ENCODE measurements at regions not wholly inside any gene's neighbourhood (a gene's known extent, or its start where the extent isn't known, plus 50 kb on each side); places are given as distances from the start of the nearest gene placed in this dataset.

- H3K4me3 Mint-ChIP-seq = no peak overlapping the region
- H3K9me3 Mint-ChIP-seq = no peaks in the 10 kb centered on the region
- ATAC-seq (no peak), DNase-seq (no peak)
- no peak overlapping the region for H3K27ac Mint-ChIP-seq
- no peaks in the 10 kb centered on the region for H3K4me1 Mint-ChIP-seq
- peaks cover 4% of the 10 kb centered on the region for H3K27me3 Mint-ChIP-seq
- no peaks in the 10 kb centered on the region for H3K36me3 Mint-ChIP-seq (ENCODE audit: low read depth)
These were observed 231.3 kb upstream of the PDE10A start for GRCh38 chr6:165894171-165894825.

GRCh38 chr6:165893431-165893830, 230.4 kb upstream of the PDE10A start:
- DNase-seq (no peak), ATAC-seq (no peak)
- no peaks in the 10 kb centered on the region for H3K36me3 Mint-ChIP-seq (ENCODE audit: low read depth)
- H3K9me3 Mint-ChIP-seq = no peaks in the 10 kb centered on the region
- H3K27ac Mint-ChIP-seq = no peak overlapping the region
- H3K4me1 Mint-ChIP-seq = no peaks in the 10 kb centered on the region
- no peak overlapping the region for H3K4me3 Mint-ChIP-seq
- H3K27me3 Mint-ChIP-seq = peaks cover 4% of the 10 kb centered on the region

GRCh38 chr6:165891320-165891719, 228.3 kb upstream of the PDE10A start:
- no peak for ATAC-seq
- DNase-seq = no peak
- no peak overlapping the region for H3K4me3 Mint-ChIP-seq
- H3K27me3 Mint-ChIP-seq = peaks cover 4% of the 10 kb centered on the region
- H3K27ac Mint-ChIP-seq = no peak overlapping the region
- no peaks in the 10 kb centered on the region for H3K4me1 Mint-ChIP-seq
- no peaks in the 10 kb centered on the region for H3K36me3 Mint-ChIP-seq (ENCODE audit: low read depth)
- peaks cover 5% of the 10 kb centered on the region for H3K9me3 Mint-ChIP-seq

GRCh38 chr6:165890404-165890735, 227.3 kb upstream of the PDE10A start:
- DNase-seq = no peak
- Mint-ChIP-seq H3K27ac (no peak overlapping the region), H3K27me3 (peaks cover 4% of the 10 kb centered on the region), H3K4me1 (no peaks in the 10 kb centered on the region), H3K4me3 (no peak overlapping the region), H3K36me3 (ENCODE audit: low read depth) (no peaks in the 10 kb centered on the region), H3K9me3 (peaks cover 5% of the 10 kb centered on the region)
- ATAC-seq = no peak

- H3K27ac Mint-ChIP-seq = no peak overlapping the region
- H3K4me1 Mint-ChIP-seq = peaks cover 3% of the 10 kb centered on the region
- ATAC-seq (no peak), DNase-seq (peak; percentile 5)
- H3K4me3 Mint-ChIP-seq = no peak overlapping the region
- peaks cover 4% of the 10 kb centered on the region for H3K27me3 Mint-ChIP-seq
- peaks cover 5% of the 10 kb centered on the region for H3K9me3 Mint-ChIP-seq
- H3K36me3 Mint-ChIP-seq (ENCODE audit: low read depth) = no peaks in the 10 kb centered on the region
These were observed 226.8 kb upstream of the PDE10A start for GRCh38 chr6:165889636-165890403.

GRCh38 chr6:165886169-165886568, 223.1 kb upstream of the PDE10A start:
- no peak for ATAC-seq
- Mint-ChIP-seq H3K27ac (no peak overlapping the region), H3K36me3 (ENCODE audit: low read depth) (no peaks in the 10 kb centered on the region), H3K27me3 (peaks cover 11% of the 10 kb centered on the region), H3K9me3 (peaks cover 5% of the 10 kb centered on the region), H3K4me1 (peaks cover 7% of the 10 kb centered on the region), H3K4me3 (no peak overlapping the region)
- DNase-seq = no peak

GRCh38 chr6:165884813-165885765, 222.0 kb upstream of the PDE10A start:
- Mint-ChIP-seq H3K27me3 (peaks cover 7% of the 10 kb centered on the region), H3K36me3 (ENCODE audit: low read depth) (no peaks in the 10 kb centered on the region), H3K27ac (no peak overlapping the region), H3K4me3 (peak overlapping the region; percentile 39), H3K9me3 (peaks cover 5% of the 10 kb centered on the region), H3K4me1 (peaks cover 7% of the 10 kb centered on the region)
- DNase-seq = peak; percentile 79
- peak; percentile 95 for ATAC-seq

- H3K4me3 Mint-ChIP-seq = no peak overlapping the region
- no peak for ATAC-seq
- no peak for DNase-seq
- H3K27ac Mint-ChIP-seq = no peak overlapping the region
- no peaks in the 10 kb centered on the region for H3K36me3 Mint-ChIP-seq (ENCODE audit: low read depth)
- H3K27me3 Mint-ChIP-seq = peaks cover 11% of the 10 kb centered on the region
- peaks cover 5% of the 10 kb centered on the region for H3K9me3 Mint-ChIP-seq
- peaks cover 7% of the 10 kb centered on the region for H3K4me1 Mint-ChIP-seq
These were observed 221.0 kb upstream of the PDE10A start for GRCh38 chr6:165883851-165884640.

GRCh38 chr6:165881806-165882205, 218.8 kb upstream of the PDE10A start:
- no peaks in the 10 kb centered on the region for H3K36me3 Mint-ChIP-seq (ENCODE audit: low read depth)
- H3K9me3 Mint-ChIP-seq = peaks cover 4% of the 10 kb centered on the region
- peaks cover 21% of the 10 kb centered on the region for H3K27me3 Mint-ChIP-seq
- no peak for DNase-seq
- peak overlapping the region; percentile 2 for H3K27ac Mint-ChIP-seq
- no peak for ATAC-seq
- H3K4me1 Mint-ChIP-seq = peaks cover 7% of the 10 kb centered on the region
- no peak overlapping the region for H3K4me3 Mint-ChIP-seq

GRCh38 chr6:165880686-165881085, 217.6 kb upstream of the PDE10A start:
- DNase-seq (no peak), ATAC-seq (no peak)
- peaks cover 4% of the 10 kb centered on the region for H3K9me3 Mint-ChIP-seq
- no peaks in the 10 kb centered on the region for H3K36me3 Mint-ChIP-seq (ENCODE audit: low read depth)
- no peak overlapping the region for H3K4me3 Mint-ChIP-seq
- peaks cover 7% of the 10 kb centered on the region for H3K4me1 Mint-ChIP-seq
- peaks cover 22% of the 10 kb centered on the region for H3K27me3 Mint-ChIP-seq
- no peak overlapping the region for H3K27ac Mint-ChIP-seq

- no peaks in the 10 kb centered on the region for H3K4me1 Mint-ChIP-seq
- no peak overlapping the region for H3K4me3 Mint-ChIP-seq
- ATAC-seq = no peak
- H3K36me3 Mint-ChIP-seq (ENCODE audit: low read depth) = no peaks in the 10 kb centered on the region
- peaks cover 27% of the 10 kb centered on the region for H3K27me3 Mint-ChIP-seq
- H3K9me3 Mint-ChIP-seq = peaks cover 4% of the 10 kb centered on the region
- no peak for DNase-seq
- no peak overlapping the region for H3K27ac Mint-ChIP-seq
These were observed 214.7 kb upstream of the PDE10A start for GRCh38 chr6:165877773-165878172.

- Mint-ChIP-seq H3K36me3 (ENCODE audit: low read depth) (no peaks in the 10 kb centered on the region), H3K4me3 (no peak overlapping the region), H3K27me3 (peaks cover 27% of the 10 kb centered on the region), H3K27ac (no peak overlapping the region), H3K9me3 (peaks cover 4% of the 10 kb centered on the region), H3K4me1 (no peaks in the 10 kb centered on the region)
- ATAC-seq (no peak), DNase-seq (no peak)
These were observed 214.2 kb upstream of the PDE10A start for GRCh38 chr6:165877192-165877591.

- ATAC-seq = no peak
- Mint-ChIP-seq H3K4me3 (no peak overlapping the region), H3K9me3 (peaks cover 4% of the 10 kb centered on the region), H3K27ac (no peak overlapping the region), H3K4me1 (no peaks in the 10 kb centered on the region), H3K36me3 (ENCODE audit: low read depth) (no peaks in the 10 kb centered on the region), H3K27me3 (peaks cover 25% of the 10 kb centered on the region)
- DNase-seq = no peak
These were observed 213.5 kb upstream of the PDE10A start for GRCh38 chr6:165876588-165876987.

- no peak for DNase-seq
- peaks cover 27% of the 10 kb centered on the region for H3K27me3 Mint-ChIP-seq
- no peaks in the 10 kb centered on the region for H3K36me3 Mint-ChIP-seq (ENCODE audit: low read depth)
- H3K27ac Mint-ChIP-seq = no peak overlapping the region
- no peak for ATAC-seq
- H3K4me3 Mint-ChIP-seq = no peak overlapping the region
- H3K9me3 Mint-ChIP-seq = peaks cover 4% of the 10 kb centered on the region
- H3K4me1 Mint-ChIP-seq = no peaks in the 10 kb centered on the region
These were observed 212.9 kb upstream of the PDE10A start for GRCh38 chr6:165875946-165876345.

All from activated naive CD8-positive, alpha-beta T cell treated with anti-CD3 and anti-CD28 coated beads, Interleukin-2, amount 50 U/mL, for 24 hours (primary cell).